ENCODE measurements at regions not wholly inside any gene's neighbourhood (a gene's known extent, or its start where the extent isn't known, plus 50 kb on each side); places are given as distances from the start of the nearest gene placed in this dataset.
"Not testable (repeated sequence)": the region's sequence is repeated elsewhere in the genome, so short reads cannot be mapped to it uniquely, and the experiment has no call there.

GRCh38 chr3:181330257-181330656, 340.7 kb upstream of the DNAJC19 start:
- no peak for DNase-seq (ENCODE audit: low spot score)

GRCh38 chr3:181329024-181329423, 339.5 kb upstream of the DNAJC19 start:
- no peak for DNase-seq (ENCODE audit: low spot score)

GRCh38 chr3:181328346-181328745, 338.8 kb upstream of the DNAJC19 start:
- no peak for DNase-seq (ENCODE audit: low spot score)

- DNase-seq (ENCODE audit: low spot score), result no peak
These were observed 337.8 kb upstream of the DNAJC19 start for GRCh38 chr3:181327349-181327748.

DNA sequence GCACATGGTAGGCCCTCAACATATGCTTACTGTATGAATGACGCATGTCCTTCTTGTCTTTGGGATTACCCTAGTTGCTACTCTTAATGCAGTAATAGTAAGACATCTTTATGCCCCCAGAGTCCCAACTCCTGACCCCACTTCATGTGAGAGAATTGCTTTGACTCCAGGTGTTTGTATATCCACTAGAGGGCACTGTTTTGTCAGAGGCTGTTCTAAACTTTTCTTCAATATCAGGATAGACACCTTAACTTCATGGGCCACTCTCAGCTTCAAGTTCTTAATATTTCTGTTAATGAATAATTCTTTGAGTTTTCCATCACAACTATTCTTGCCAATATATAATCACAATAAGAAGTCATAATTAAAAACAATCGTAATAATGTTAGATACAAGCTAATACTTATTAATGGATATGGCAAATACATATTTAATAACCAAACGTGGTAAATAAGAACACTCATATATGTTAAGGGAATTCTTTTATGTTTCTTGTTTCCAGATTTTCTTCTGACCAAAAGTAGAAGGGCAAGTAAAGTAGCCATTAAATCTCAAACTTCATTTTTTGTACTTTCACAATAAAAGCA, 337.2 kb upstream of the DNAJC19 start:
- DNase-seq (ENCODE audit: low spot score), result no peak

DNA sequence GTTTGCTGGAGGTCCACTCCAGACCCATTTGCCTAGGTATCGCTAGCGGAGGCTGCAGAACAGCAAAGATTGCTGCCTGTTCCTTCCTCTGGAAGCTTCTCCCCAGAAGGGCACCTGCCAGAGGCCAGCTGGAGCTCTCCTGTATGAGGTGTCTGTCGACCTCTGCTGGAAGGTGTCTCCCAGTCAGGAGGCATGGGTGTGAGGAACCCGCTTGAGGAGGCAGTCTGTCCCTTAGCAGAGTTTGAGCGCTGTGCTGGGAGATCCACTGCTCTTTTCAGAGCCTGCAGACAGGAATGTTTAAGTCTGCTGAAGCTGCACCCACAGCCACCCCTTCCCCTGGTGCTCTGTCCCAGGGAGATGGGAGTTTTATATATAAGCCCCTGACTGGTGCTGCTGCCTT, 335.0 kb upstream of the DNAJC19 start:
- not testable (repeated sequence) for DNase-seq (ENCODE audit: low spot score)

DNA sequence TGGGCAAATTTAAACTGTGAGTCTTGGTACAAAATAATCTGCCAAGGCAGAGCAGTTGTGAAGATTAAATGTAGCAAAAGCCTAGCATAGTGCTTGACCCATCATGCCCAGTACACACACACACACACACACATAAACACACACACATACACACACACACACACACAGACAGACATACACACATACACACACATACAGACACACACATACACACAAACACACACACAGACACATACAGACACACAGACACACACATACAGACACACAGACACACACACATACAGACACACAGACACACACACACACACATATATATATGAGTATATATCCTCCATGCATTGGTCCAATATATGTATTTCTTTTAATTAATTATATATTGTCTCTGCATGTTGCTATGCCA, 328.8 kb upstream of the DNAJC19 start:
- DNase-seq (ENCODE audit: low spot score), result no peak

- DNase-seq (ENCODE audit: low spot score), result no peak
These were observed 328.0 kb upstream of the DNAJC19 start for GRCh38 chr3:181317508-181317907.

DNA sequence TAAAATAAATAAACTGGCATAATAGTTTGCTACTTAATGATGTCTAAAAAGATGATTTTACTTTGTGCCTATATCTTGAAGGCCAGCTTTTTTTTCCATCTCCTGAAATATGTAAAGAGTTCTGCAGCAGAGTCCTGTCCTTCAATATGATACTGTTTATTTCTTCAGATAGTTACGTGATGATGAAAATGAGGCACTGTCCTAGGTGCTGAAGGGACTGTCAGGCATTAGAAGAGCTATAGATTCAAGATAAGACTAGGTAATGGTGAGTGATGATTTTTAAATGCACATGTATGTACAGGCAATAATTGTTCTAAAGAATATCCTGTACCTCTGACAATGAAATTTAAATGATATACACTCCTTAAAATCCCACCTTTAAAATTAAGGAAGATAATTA, 326.9 kb upstream of the DNAJC19 start:
- no peak for DNase-seq (ENCODE audit: low spot score)

DNA sequence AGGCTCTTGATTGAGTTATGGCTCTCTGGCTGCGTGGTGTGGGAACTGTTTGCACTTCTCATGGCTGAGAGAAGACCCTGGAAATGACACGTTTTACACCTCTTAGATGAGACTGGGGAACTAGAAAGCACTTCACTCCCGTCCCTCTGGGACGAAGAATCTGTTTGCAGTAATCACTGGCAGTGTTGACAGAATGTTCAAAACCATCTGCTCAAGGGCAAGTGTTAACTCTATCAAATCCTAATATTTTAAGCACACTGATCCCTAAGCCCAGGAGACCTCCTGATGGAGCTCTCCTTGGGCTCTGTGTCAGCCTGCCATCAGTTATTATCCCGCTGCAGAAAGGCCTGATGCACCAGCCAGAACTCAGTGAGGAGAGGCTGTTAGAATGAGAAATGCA, 323.8 kb upstream of the DNAJC19 start:
- DNase-seq (ENCODE audit: low spot score), result no peak

DNA sequence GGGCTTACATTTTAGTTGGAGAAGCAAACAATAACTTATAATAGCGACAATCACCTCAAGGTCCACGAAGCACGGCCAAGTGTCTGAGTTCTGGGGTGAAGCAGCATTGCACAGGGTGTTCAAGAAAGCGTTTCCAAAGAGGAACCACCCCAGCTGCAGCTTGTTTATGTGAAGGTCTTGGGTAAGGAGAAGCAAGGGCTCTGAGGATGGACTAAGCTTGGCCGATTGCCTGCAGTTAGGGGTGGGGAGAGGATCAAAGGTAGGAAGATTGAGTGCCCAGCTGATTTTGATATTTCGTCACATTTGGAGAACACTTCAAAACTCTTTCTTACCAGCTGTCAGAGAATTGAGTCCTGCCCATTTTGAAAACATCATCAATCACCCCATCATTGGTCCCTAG, 321.6 kb upstream of the DNAJC19 start:
- DNase-seq (ENCODE audit: low spot score), result no peak

- no peak for DNase-seq (ENCODE audit: low spot score)
These were observed 313.4 kb upstream of the DNAJC19 start for GRCh38 chr3:181302960-181303359.

DNA sequence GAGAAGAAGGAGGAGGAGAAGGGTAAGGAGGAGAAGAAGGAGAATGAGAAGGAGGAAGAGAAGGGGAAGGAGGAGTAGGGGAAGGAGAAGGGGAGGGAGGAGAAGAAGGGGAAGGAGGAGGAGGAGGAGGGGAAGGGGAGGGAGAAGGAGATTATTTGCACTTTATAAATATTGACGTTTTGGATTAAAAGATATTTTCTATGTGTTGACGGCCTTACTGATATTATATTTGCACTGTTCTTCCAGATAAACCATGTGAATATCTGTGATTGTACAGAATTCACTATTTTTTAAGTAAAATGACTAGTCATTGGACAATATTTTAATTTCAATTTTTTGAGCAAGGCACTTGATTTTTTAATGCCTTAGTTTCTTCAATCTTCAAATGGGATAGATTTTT, 310.5 kb upstream of the DNAJC19 start:
- no peak for DNase-seq (ENCODE audit: low spot score)

DNA sequence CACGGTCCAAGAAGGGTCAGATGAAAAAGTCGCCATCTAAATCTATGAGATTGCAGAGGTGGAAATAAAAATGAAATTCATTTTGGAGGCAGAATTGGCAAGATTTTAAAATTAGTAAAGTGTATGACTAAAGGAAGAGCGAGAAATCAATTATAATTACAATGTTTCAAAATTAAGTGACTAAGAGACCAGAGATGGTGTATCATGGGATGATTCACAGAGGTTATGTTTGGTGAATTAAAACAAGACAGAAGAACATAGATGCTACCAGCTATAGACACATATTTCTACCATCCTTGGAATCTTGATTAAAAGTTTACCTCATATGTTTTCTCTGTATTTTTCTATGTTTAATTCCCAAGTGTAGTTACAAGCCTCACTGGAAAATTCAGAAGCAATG, 308.9 kb upstream of the DNAJC19 start:
- no peak for DNase-seq (ENCODE audit: low spot score)

- no peak for DNase-seq (ENCODE audit: low spot score)
These were observed 303.4 kb upstream of the DNAJC19 start for GRCh38 chr3:181292984-181293383.

DNA sequence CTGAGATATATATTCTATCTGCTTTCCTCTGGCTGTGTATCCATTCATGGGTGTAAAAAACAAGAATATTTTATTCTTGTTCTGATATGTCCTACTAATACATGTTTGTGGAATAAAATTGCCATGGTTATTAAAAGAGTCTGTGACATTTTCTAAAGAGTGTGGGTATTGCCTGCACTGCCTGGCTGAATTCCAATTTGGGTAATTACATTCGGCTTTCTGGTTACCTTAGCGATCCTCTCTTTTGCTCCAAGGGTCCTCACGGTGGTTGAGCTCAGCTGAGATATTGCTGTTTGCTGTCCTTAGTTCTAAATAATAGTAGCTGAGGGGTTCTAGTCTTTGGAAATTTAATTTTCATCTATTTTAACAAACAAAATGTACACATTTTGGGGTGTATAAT, 301.4 kb upstream of the DNAJC19 start:
- DNase-seq (ENCODE audit: low spot score), result no peak

DNA sequence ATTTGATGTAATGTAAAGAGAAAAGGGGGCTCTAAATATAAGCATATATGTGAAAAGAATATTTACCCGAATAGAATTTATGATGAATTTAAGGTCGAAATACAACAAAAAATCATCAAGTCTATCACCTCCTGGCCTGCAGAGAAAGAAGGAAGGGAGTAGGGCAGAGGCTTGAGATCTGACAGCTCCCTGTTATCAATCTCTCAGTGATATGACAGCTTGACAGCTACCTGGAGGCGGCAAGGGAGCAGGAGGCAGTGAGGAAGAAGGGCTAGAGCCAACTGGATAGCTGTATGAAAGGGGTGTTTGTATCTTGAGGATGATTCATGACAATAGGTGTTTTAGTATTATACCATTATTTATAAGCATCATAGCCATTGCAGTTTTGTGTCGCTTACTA, 299.8 kb upstream of the DNAJC19 start:
- no peak for DNase-seq (ENCODE audit: low spot score)

DNA sequence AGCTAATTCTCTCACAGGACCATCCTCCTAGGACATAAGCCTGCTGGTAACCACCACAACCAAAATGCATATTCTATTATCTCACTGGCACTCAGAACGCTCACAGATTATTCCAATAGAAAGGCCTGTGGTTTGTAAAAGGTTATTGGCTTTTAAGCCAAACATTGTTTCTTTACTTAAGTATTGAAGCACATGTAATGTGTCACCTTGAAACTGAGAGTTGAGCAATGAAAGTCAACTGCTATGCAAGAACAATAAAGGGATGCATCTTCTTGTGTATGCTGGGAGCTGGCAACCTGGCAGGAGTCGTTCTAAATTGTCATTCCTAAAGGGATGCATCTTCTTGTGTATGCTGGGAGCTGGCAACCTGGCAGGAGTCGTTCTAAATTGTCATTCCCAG, 298.6 kb upstream of the DNAJC19 start:
- DNase-seq (ENCODE audit: low spot score), result no peak

GRCh38 chr3:181279239-181279565, 289.7 kb upstream of the DNAJC19 start:
- no peak for DNase-seq (ENCODE audit: low spot score)

DNA sequence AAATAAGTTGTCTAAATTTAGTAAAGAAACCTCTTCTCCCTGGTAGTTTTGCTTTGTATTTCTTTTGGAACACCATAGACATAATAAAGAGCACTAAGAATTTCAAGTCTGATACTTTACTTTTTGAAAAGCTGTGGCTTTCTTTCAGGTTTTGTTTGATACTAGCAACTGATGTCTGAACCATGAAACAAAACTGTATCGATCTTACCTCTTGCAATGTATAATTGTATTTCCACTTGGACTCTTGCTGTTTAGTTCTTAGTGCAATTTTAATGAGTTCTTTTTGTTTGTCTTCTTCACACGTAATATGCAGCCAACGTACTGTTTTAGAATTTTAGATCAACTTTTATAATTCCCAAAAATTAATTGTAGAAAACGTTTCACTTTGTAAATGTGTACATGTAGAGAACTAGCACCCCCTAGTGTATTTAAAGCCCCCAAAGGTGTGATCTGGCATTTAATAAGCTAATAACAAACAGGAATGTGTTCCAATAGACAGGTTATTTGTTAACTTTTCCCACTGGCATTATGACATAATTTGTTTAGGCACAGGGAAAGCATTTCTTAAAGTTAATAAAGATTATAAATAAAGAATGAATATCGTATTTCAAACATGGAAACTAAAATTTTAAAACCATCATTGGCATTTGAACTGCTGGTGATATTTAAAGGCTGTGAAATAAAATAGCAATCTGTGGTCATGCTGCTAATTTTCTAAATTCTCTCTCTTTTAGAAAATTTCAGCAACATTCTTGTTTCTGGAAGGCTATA, 289.1 kb upstream of the DNAJC19 start:
- DNase-seq (ENCODE audit: low spot score), result no peak

- DNase-seq (ENCODE audit: low spot score), result no peak
These were observed 286.9 kb upstream of the DNAJC19 start for GRCh38 chr3:181276358-181276896.

- DNase-seq (ENCODE audit: low spot score), result no peak
These were observed 284.5 kb upstream of the DNAJC19 start for GRCh38 chr3:181274025-181274424.

DNA sequence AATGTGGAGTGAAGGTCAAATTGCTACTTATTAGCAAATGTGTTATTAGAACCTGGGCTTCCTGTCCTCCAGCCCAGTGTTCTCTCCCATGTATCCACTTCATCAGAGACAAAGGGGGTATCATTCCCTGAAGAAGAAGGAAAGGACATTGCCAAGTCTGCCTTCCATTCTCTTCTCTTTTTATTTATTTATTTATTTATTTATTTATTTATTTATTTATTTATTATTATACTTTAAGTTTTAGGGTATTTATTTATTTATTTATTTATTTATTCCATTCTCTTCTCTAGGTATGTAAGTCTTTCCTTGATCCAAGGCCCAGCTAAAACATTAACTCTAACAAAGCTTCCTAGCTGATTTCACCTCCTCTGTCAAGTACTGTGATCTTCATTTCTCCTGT, 277.8 kb upstream of the DNAJC19 start:
- DNase-seq (ENCODE audit: low spot score), result no peak

GRCh38 chr3:181265750-181266333, 276.3 kb upstream of the DNAJC19 start:
- DNase-seq (ENCODE audit: low spot score), result no peak

All from GM03348 (cell line).